CD4-positive, CD25-positive, alpha-beta regulatory T cell (primary cell): ENCODE measurements at regions not wholly inside any gene's neighbourhood (a gene's known extent, or its start where the extent isn't known, plus 50 kb on each side); places are given as distances from the start of the nearest gene placed in this dataset.

Source experiments
- ATAC-seq, 2 donors: fragments of 150-1000 bp; cut with Tn5 transposase; one replicate each; pipeline ENCODE4 v1.10.0; 2021; ENCODE audit warnings: low read depth in 2 of 2, moderate number of reproducible peaks in 2 of 2, moderate library complexity in 1 of 2
- DNase-seq, 3 donors: peaks; one replicate each; pipeline versions ENCODE4 v3.0.0 to v3.0.0-alpha.2; 2012 to 2022; ENCODE audit warnings: mixed read lengths in 1 of 3
- H3K27ac ChIP-seq: one replicate; pipeline ENCODE4 v1.7.0; 2013; ENCODE audit warnings: mild to moderate bottlenecking, low read length; ENCODE audit not compliant: insufficient read depth, poor library complexity, severe bottlenecking
- H3K27me3 ChIP-seq: one replicate; pipeline ENCODE4 v1.7.0; 2013; ENCODE audit warnings: low read length; ENCODE audit not compliant: control insufficient read depth, insufficient read depth
- H3K36me3 ChIP-seq: one replicate; pipeline ENCODE4 v1.7.0; 2013; ENCODE audit warnings: mild to moderate bottlenecking, low read length, moderate library complexity; ENCODE audit not compliant: control insufficient read depth, insufficient read depth
- H3K4me1 ChIP-seq: 2 replicates; pipeline ENCODE4 v1.7.0; 2013; ENCODE audit warnings: mild to moderate bottlenecking, low read length; ENCODE audit not compliant: insufficient read depth, control insufficient read depth, poor library complexity, severe bottlenecking
- H3K4me3 ChIP-seq: one replicate; pipeline ENCODE4 v1.7.0; 2013; ENCODE audit warnings: low read depth, mild to moderate bottlenecking, low read length, moderate library complexity
- H3K9me3 ChIP-seq, 2 experiments: 1 replicate in 1 of 2; 2 replicates in 1 of 2; pipeline ENCODE4 v1.7.0; 2013; ENCODE audit warnings: low read length in 2 of 2, mild to moderate bottlenecking in 1 of 2, moderate library complexity in 1 of 2; ENCODE audit not compliant: control insufficient read depth in 2 of 2
- H3K27ac Mint-ChIP-seq, 3 donors: one replicate each; pipeline ENCODE4 v1.8.0; 2020 to 2022; ENCODE audit warnings: mild to moderate bottlenecking in 3 of 3, mixed read lengths in 3 of 3, moderate library complexity in 2 of 3
- H3K27me3 Mint-ChIP-seq: one replicate; pipeline ENCODE4 v1.8.0; 2022; ENCODE audit warnings: mild to moderate bottlenecking, mixed read lengths
- H3K36me3 Mint-ChIP-seq: one replicate; pipeline ENCODE4 v1.8.0; 2020; ENCODE audit warnings: mixed read lengths
- H3K4me1 Mint-ChIP-seq, 4 donors: one replicate each; pipeline ENCODE4 v1.8.0; 2020 to 2022; ENCODE audit warnings: mixed read lengths in 4 of 4, mild to moderate bottlenecking in 1 of 4
- H3K4me3 Mint-ChIP-seq, 4 donors: one replicate each; pipeline ENCODE4 v1.8.0; 2020 to 2022; ENCODE audit warnings: mild to moderate bottlenecking in 4 of 4, mixed read lengths in 4 of 4, moderate library complexity in 3 of 4
- H3K9me3 Mint-ChIP-seq, 7 donors: one replicate each; pipeline ENCODE4 v1.8.0; 2020 to 2022; ENCODE audit warnings: mixed read lengths in 7 of 7, mild to moderate bottlenecking in 3 of 7, moderate library complexity in 2 of 7

GRCh38 chr14:87443787-87444186 lies 549.2 kb downstream of the GALC start:
- Mint-ChIP-seq H3K27ac (no peak overlapping the region), H3K4me1 (no peaks in the 10 kb centered on the region), H3K27me3 (no peaks in the 10 kb centered on the region), H3K9me3 (peaks cover 0 to 11% (median 0%) of the 10 kb centered on the region in 7 donors), H3K4me3 (no peak overlapping the region), H3K36me3 (no peaks in the 10 kb centered on the region)
- DNase-seq: no peak
- Histone ChIP-seq H3K27me3 (no peaks in the 10 kb centered on the region), H3K27ac (no peak overlapping the region), H3K4me1 (no peaks in the 10 kb centered on the region), H3K4me3 (no peak overlapping the region), H3K9me3 (no peaks in the 10 kb centered on the region), H3K36me3 (no peaks in the 10 kb centered on the region)
- no peak for ATAC-seq

- H3K27me3 Mint-ChIP-seq: no peaks in the 10 kb centered on the region
- Histone ChIP-seq H3K27ac (no peak overlapping the region), H3K27me3 (no peaks in the 10 kb centered on the region), H3K9me3 (no peaks in the 10 kb centered on the region), H3K4me1 (no peaks in the 10 kb centered on the region), H3K4me3 (no peak overlapping the region), H3K36me3 (no peaks in the 10 kb centered on the region)
- H3K27ac Mint-ChIP-seq: no peak overlapping the region
- DNase-seq (no peak), ATAC-seq (no peak)
- H3K36me3 Mint-ChIP-seq: no peaks in the 10 kb centered on the region
- H3K4me3 Mint-ChIP-seq: no peak overlapping the region
- peaks cover 0 to 11% (median under 1%) of the 10 kb centered on the region in 7 donors for H3K9me3 Mint-ChIP-seq
- H3K4me1 Mint-ChIP-seq: no peaks in the 10 kb centered on the region
Observed at GRCh38 chr14:87443039-87443438, 549.9 kb downstream of the GALC start.

GRCh38 chr14:87437158-87437557 lies 555.8 kb downstream of the GALC start:
- Mint-ChIP-seq H3K4me3 (no peak overlapping the region), H3K27ac (no peak overlapping the region)

DNA sequence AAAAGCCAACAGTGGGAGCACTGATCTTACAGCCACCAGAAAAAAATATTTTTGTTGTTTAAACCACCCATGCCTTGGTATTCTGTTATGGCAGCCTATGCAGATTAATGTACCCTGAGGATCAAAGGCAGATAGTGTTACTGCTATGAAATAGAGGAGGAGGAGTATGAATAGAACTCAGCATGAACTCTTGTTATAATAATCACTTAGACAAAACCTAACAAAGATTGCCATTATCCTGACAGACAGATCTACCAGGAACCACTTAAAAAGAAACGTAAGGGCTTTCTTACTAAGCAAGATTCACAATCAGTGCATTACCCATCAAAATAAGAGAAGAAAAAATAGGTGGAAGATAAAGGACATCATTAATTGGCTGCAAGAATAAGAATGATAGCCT lies 558.3 kb downstream of the GALC start:
- H3K27me3 ChIP-seq: no peaks in the 10 kb centered on the region
- no peak overlapping the region for H3K4me3 Mint-ChIP-seq
- H3K4me1 Mint-ChIP-seq: no peaks in the 10 kb centered on the region
- H3K4me1 ChIP-seq: no peaks in the 10 kb centered on the region
- no peaks in the 10 kb centered on the region for H3K36me3 ChIP-seq
- H3K27ac Mint-ChIP-seq: no peak overlapping the region
- ATAC-seq: no peak
- H3K9me3 Mint-ChIP-seq: peaks cover 0 to 15% (median 7%) of the 10 kb centered on the region in 7 donors
- H3K36me3 Mint-ChIP-seq: no peaks in the 10 kb centered on the region
- no peak overlapping the region for H3K27ac ChIP-seq
- no peaks in the 10 kb centered on the region for H3K9me3 ChIP-seq
- no peak overlapping the region for H3K4me3 ChIP-seq
- DNase-seq: no peak
- no peaks in the 10 kb centered on the region for H3K27me3 Mint-ChIP-seq

More at GRCh38 chr14:87437158-87437557, 555.8 kb downstream of the GALC start:
- H3K9me3 ChIP-seq: no peaks in the 10 kb centered on the region
- ATAC-seq (no peak), DNase-seq (no peak)
- H3K4me3 ChIP-seq: no peak overlapping the region
- Mint-ChIP-seq H3K36me3 (no peaks in the 10 kb centered on the region), H3K9me3 (peaks cover 0 to 14% (median 7%) of the 10 kb centered on the region in 7 donors), H3K27me3 (no peaks in the 10 kb centered on the region), H3K4me1 (no peaks in the 10 kb centered on the region)
- H3K36me3 ChIP-seq: no peaks in the 10 kb centered on the region
- H3K4me1 ChIP-seq: no peaks in the 10 kb centered on the region
- no peak overlapping the region for H3K27ac ChIP-seq
- H3K27me3 ChIP-seq: no peaks in the 10 kb centered on the region

DNA sequence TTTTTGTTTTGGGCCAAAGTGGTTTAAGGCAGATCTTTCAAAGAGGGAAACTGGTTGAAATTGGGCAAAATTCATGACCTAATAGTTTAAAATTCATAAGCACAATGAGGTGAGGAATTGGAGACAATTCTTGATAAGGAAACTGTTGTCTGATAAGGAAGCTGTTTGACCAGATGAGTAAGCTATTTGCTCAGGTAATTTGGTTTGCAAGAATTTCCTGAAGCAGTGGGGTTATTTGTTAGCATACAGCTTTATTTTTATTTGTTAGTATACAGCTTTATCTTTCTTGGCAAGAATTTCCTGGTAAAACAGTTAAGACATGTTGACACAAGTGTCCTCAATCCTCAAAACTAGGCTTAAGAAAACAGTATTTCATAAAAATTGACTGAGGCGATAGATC lies 559.0 kb downstream of the GALC start:
- Mint-ChIP-seq H3K9me3 (peaks cover 0 to 13% (median 7%) of the 10 kb centered on the region in 7 donors), H3K36me3 (no peaks in the 10 kb centered on the region), H3K4me1 (no peaks in the 10 kb centered on the region), H3K27ac (no peak overlapping the region), H3K27me3 (no peaks in the 10 kb centered on the region), H3K4me3 (no peak overlapping the region)
- Histone ChIP-seq H3K27ac (no peak overlapping the region), H3K27me3 (no peaks in the 10 kb centered on the region), H3K4me1 (no peaks in the 10 kb centered on the region), H3K36me3 (no peaks in the 10 kb centered on the region), H3K9me3 (no peaks in the 10 kb centered on the region), H3K4me3 (no peak overlapping the region)
- no peak for ATAC-seq
- DNase-seq: no peak

DNA sequence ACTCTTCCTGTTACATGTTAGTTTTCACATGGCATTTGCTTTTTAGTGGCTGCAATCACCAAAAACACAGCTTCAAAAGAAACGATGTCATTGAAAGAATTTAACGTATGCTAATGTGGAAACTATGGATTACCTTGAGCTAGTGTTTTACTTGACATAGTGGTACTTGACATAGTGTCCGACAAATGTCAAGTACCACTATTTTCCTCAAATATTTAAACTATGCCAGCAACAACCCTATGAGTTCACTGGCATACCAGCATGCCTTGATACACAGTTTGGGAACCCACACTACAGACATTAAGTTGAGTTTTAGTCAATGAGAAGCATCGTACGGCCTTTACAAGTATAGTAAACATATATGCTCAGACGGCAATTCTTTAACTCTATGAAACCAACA lies 560.3 kb downstream of the GALC start:
- H3K27ac ChIP-seq: no peak overlapping the region
- Mint-ChIP-seq H3K27me3 (no peaks in the 10 kb centered on the region), H3K27ac (no peak overlapping the region), H3K4me3 (no peak overlapping the region), H3K9me3 (peaks cover 0 to 13% (median 7%) of the 10 kb centered on the region in 7 donors), H3K4me1 (no peaks in the 10 kb centered on the region), H3K36me3 (no peaks in the 10 kb centered on the region)
- H3K9me3 ChIP-seq: no peaks in the 10 kb centered on the region
- no peaks in the 10 kb centered on the region for H3K27me3 ChIP-seq
- DNase-seq (no peak), ATAC-seq (no peak)
- no peaks in the 10 kb centered on the region for H3K36me3 ChIP-seq
- H3K4me3 ChIP-seq: no peak overlapping the region
- H3K4me1 ChIP-seq: no peaks in the 10 kb centered on the region

GRCh38 chr14:87430810-87431209 lies 562.2 kb downstream of the GALC start:
- Histone ChIP-seq H3K36me3 (no peaks in the 10 kb centered on the region), H3K9me3 (no peaks in the 10 kb centered on the region), H3K27me3 (no peaks in the 10 kb centered on the region), H3K4me1 (no peaks in the 10 kb centered on the region), H3K4me3 (no peak overlapping the region), H3K27ac (no peak overlapping the region)
- H3K27me3 Mint-ChIP-seq: no peaks in the 10 kb centered on the region
- no peaks in the 10 kb centered on the region for H3K4me1 Mint-ChIP-seq
- H3K4me3 Mint-ChIP-seq: peak overlapping the region in 1 of 4 donors; percentile 21
- no peak overlapping the region for H3K27ac Mint-ChIP-seq
- DNase-seq (no peak), ATAC-seq (no peak)
- peaks cover 0 to 9% (median 3%) of the 10 kb centered on the region in 7 donors for H3K9me3 Mint-ChIP-seq
- H3K36me3 Mint-ChIP-seq: no peaks in the 10 kb centered on the region

DNA sequence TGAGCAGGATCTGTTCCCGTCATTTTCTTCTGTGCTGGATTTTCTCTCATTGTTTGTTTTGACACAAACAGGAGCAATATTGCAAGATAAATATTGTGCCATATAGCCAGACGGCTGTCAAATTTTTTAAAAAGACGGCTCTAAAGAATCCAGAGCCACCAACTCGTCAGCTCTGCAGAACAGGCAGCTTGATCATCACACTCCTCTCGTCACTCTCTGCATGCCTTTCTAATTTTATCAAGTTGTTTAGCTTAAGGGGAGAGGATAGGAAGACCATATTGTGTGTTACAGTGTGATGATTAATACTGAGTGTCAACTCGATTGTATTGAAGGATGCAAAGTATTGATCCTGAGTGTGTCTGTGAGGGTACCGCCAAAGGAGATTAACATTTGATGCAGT lies 562.8 kb downstream of the GALC start:
- Histone ChIP-seq H3K4me1 (no peaks in the 10 kb centered on the region), H3K9me3 (no peaks in the 10 kb centered on the region), H3K36me3 (no peaks in the 10 kb centered on the region), H3K4me3 (no peak overlapping the region), H3K27me3 (no peaks in the 10 kb centered on the region), H3K27ac (no peak overlapping the region)
- Mint-ChIP-seq H3K27ac (no peak overlapping the region), H3K4me3 (peak overlapping the region in 1 of 4 donors; percentile 19), H3K27me3 (no peaks in the 10 kb centered on the region), H3K36me3 (no peaks in the 10 kb centered on the region), H3K9me3 (peaks cover 0 to 9% (median 2%) of the 10 kb centered on the region in 7 donors), H3K4me1 (no peaks in the 10 kb centered on the region)
- DNase-seq: no peak
- no peak for ATAC-seq
